Medulla oblongata (tissue), 1 donor: ENCODE measurements at regions not wholly inside any gene's neighbourhood (a gene's known extent, or its start where the extent isn't known, plus 50 kb on each side); places are given as distances from the start of the nearest gene placed in this dataset.
"Not testable (repeated sequence)": the region's sequence is repeated elsewhere in the genome, so short reads cannot be mapped to it uniquely, and the experiment has no call there.

ENCODE experiments used
- DNase-seq: peaks from one replicate; pipeline ENCODE4 v3.0.0-alpha.2; 2015; ENCODE audit errors: extremely low spot score

GRCh38 chr6:9126034-9126433 is 690.7 kb upstream of the SLC35B3 start:
- DNase-seq = not testable (repeated sequence)

- no peak for DNase-seq
Observed at GRCh38 chr6:9121549-9121948, 686.2 kb upstream of the SLC35B3 start.

DNA sequence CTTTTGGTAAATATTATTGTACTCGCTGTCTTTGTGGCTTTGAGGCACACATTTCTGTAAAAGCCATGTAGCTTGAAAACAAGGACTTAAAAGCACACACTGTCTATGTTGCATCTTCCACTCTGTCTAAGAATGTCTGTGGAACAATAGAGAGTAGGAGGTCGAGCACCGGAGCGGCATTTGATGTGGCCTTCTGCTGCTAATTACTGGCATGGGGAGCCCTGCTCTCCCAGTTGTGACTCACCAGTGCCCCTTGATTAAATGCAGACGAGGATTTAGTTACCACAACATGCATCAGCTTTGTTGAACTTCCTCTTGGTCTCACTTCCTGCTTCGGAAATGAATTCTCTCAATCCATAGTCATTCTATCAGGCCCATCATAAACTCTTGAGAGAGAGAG is 680.7 kb upstream of the SLC35B3 start:
- DNase-seq = no peak

DNA sequence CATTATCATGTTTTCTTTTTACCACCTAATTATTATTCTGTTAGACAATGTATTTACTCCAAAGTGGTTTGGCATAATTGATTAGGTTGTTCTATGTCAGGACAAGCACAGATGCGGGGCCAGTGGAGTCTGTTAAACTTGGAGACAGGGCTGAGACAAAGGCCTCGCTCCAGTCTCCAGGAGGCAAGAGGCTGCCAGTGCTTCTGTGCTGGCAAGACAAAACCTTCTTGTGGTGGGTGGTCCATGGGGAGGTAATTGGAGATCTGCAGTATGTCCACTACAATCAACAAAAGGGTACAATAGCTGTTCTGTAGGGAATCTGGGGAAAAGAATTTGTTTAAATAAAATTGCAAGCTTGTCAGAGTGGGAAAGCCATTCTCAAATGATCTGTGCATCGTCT is 677.2 kb upstream of the SLC35B3 start:
- DNase-seq = no peak

GRCh38 chr6:9103876-9104521 is 668.7 kb upstream of the SLC35B3 start:
- DNase-seq = no peak

DNA sequence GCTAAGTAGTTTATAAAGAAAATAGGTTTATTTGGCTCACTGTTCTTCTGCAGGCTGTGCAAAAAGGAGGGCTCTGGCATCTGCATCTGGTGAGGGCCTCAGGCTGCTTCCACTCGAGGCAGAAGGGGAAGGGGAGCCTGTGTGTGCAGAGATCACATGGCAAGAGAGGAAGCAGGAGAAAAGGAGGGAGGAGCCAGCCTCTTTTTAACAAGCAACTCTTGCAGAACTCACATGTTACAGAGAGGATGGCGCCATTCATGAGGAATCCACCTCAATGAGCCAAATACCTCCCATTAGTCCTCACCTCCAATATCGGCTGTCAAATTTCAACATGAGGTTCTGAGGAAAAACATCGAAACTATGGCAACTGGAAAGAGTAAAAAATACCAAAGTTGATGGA is 666.6 kb upstream of the SLC35B3 start:
- no peak for DNase-seq

- DNase-seq = no peak
Observed at GRCh38 chr6:9100869-9101580, 665.7 kb upstream of the SLC35B3 start.

DNA sequence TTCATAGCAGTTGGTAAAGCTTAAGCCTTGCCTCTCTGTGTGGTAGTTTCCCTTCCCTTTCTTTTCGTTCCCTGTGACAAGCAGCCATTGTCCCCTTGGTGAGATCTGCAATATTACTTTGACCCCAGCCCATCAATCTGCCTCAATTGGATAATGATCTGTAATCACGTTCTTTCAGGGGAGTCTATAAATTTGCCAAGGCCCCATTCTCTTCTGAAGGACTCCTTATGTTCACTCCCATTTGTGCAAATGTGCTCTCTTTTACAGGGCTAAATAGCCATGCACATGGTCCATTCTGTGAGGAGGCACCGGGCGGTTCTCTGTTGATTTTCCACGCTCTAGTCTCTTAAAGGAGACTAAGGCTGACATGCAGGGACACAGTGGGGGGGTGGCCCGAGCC is 660.4 kb upstream of the SLC35B3 start:
- DNase-seq = no peak

DNA sequence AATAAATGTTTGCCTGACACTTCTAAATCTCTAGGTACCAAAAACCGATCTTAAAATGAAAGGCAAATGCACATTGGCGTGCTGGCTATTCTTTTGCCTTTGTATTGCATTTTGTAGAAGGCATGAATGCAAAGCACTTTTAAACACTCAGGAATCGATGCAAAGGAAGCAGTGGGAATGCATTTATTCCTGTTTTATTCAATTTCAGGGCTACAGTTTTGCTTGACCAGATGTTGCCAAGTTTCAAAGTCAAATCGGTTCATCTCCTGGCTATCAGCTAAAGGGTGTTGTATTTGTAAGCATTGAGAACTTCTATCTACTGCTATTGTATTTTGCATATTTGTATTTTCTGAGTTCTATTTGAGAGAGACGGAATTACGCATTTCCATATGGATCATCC is 659.8 kb upstream of the SLC35B3 start:
- no peak for DNase-seq

- DNase-seq = no peak
Observed at GRCh38 chr6:9089724-9090123, 654.4 kb upstream of the SLC35B3 start.

GRCh38 chr6:9087470-9087869 is 652.1 kb upstream of the SLC35B3 start:
- DNase-seq = no peak

- DNase-seq = no peak
Observed at GRCh38 chr6:9086331-9086730, 651.0 kb upstream of the SLC35B3 start.

GRCh38 chr6:9085709-9086070 is 650.3 kb upstream of the SLC35B3 start:
- no peak for DNase-seq

GRCh38 chr6:9085054-9085708 is 649.8 kb upstream of the SLC35B3 start:
- DNase-seq = no peak

DNA sequence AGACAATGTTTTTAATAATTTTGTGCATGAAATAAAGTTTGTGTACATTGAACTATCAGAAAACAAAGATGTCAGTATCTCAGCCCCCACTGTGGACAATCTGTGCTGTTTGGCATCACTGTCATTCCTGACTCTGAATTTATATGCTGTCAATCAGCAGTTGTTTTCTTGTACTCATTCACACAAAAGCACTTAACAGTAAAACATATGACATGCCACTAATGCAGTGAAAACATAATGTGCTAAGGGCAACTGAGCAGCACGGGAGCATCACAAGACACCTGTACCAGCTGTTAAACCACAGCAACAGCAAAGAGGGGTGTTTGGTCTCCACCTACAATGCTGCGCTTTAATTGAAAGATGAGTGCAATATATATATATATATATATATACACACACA is 647.8 kb upstream of the SLC35B3 start:
- no peak for DNase-seq

- DNase-seq = no peak
Observed at GRCh38 chr6:9066726-9067125, 631.4 kb upstream of the SLC35B3 start.

DNA sequence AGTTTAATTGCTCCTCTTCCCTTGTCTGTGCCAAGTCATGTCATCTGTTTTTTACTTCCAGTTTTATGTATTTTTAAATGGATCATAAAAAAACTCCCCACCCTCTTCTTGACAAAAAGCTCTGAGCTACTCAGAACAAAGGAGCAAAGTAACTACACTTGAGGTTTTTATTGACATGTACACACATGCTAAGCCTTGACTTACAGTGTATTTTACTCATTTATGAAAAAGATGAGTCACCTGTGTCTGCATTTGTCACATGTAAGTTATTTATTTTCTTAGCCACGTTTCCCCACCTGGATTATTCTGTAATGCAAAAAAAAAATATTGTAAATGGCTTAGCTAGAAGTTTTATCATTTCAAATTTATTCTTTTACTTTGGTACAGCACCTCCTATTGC is 628.8 kb upstream of the SLC35B3 start:
- DNase-seq = no peak

DNA sequence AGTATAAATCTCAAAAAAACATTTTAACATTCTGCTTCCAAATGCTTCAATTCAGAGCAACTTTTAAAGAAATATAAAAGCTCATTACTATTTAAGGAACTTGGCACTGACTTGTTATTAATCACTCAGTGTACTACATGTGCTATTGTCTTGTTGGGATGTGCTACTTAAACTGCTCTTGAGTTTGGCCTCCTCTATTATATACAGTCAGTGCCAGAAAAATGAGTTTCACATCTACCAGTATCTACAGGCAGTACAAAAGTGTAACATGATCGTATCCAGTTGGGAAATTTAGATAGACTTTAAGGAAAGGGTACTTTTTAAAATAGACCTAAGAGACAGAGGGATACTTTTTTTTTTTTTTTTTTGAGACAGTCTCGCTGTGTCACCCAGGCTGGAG is 627.3 kb upstream of the SLC35B3 start:
- no peak for DNase-seq

GRCh38 chr6:9057937-9058336 is 622.6 kb upstream of the SLC35B3 start:
- DNase-seq = no peak

DNA sequence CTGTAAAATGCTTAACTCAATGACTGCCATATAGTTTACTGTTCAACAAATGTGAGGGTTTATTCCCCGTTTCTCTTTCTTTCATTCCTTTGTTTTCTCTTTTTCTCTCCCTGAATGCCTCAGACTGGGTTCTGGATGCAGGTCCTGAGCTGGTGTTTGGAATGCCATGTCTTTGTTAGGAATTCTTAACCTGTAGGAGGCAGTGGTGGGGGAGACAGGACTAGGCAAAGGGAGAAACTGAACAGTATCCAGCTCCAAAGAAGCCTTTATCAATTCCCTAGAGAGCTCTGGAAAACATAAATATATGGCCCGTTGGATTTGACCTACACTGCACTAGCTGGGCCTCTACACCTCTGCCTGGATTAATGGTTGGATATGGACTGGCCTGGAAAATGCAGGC is 621.2 kb upstream of the SLC35B3 start:
- DNase-seq = no peak

DNA sequence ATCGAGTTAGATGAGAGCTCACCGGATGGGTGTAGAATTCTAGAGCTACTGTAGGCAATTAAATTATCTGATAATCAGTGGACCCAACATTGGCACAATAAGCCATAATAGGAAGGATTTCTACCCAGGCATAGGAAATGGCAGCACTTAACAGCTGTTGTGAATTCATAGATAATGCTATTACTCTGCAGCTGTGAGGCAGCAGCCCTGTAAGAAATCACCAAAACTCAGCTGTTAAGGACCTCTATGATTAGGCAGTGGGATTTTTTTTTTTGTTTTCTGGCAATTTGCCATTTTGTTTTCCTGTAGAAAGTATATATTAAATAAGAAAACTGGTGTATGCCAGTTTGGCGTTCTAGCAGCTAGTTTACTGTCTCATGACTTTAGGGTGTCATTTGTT is 609.1 kb upstream of the SLC35B3 start:
- no peak for DNase-seq

- no peak for DNase-seq
Observed at GRCh38 chr6:9040718-9041117, 605.4 kb upstream of the SLC35B3 start.

DNA sequence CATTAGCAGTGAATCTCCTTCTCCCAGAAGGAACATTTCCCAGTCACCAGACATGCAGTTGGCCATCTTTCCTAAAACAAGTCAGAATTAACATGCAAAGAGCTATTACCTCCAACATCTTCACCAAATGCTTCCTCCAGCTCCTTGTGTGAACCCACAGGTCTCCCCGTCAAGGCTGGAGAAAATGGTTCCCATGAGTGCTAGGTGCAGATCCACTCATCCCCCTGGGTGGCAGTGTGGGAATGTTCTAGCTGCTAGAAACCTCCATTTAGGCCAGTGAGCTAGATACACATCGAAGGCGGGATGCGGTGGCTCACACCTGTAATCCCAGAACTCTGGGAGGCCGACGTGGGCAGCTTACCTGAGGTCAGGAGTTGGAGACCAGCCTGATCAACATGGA is 603.9 kb upstream of the SLC35B3 start:
- DNase-seq = no peak
